ENCODE measurements at regions not wholly inside any gene's neighbourhood (a gene's known extent, or its start where the extent isn't known, plus 50 kb on each side); places are given as distances from the start of the nearest gene placed in this dataset.

DNA sequence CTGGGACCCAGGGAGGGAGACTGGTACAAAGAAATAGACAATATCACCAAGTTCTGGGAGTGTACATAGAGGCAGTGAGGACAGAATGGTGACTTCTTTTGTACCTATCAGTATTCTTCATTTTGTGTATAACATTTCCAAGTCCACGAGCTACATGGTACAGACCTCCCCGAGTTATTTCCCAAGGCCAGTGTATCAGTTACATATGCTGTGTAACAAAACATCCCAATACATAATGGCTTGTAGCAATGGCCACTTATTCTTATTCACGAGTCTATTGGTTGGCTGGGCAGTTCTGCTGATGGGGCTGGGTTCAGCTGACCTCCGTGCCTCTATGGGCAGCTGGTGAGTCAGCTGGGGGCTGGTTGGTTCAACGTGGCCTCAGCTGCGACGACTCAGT, 98.7 kb upstream of the RFLNA start:
- TF ChIP-seq, protein P1, sequence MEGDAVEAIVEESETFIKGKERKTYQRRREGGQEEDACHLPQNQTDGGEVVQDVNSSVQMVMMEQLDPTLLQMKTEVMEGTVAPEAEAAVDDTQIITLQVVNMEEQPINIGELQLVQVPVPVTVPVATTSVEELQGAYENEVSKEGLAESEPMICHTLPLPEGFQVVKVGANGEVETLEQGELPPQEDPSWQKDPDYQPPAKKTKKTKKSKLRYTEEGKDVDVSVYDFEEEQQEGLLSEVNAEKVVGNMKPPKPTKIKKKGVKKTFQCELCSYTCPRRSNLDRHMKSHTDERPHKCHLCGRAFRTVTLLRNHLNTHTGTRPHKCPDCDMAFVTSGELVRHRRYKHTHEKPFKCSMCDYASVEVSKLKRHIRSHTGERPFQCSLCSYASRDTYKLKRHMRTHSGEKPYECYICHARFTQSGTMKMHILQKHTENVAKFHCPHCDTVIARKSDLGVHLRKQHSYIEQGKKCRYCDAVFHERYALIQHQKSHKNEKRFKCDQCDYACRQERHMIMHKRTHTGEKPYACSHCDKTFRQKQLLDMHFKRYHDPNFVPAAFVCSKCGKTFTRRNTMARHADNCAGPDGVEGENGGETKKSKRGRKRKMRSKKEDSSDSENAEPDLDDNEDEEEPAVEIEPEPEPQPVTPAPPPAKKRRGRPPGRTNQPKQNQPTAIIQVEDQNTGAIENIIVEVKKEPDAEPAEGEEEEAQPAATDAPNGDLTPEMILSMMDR (IDR thresholded peaks at IDR 0.05; ENCODE audit: unreplicated experiment) = no peak
- Mint-ChIP-seq H3K36me3 (ENCODE audit: insufficient read depth) (peaks cover 2% of the 10 kb centered on the region), H3K9me3 (ENCODE audit: low read depth) (peaks cover 14% of the 10 kb centered on the region), H3K27me3 (no peaks in the 10 kb centered on the region), H3K4me1 (ENCODE audit: low read depth) (peaks cover 35% of the 10 kb centered on the region), H3K27ac (no peak overlapping the region), H3K4me3 (ENCODE audit: low read depth) (no peak overlapping the region)
- no peak for DNase-seq (ENCODE audit: low spot score, unreplicated experiment)

DNA sequence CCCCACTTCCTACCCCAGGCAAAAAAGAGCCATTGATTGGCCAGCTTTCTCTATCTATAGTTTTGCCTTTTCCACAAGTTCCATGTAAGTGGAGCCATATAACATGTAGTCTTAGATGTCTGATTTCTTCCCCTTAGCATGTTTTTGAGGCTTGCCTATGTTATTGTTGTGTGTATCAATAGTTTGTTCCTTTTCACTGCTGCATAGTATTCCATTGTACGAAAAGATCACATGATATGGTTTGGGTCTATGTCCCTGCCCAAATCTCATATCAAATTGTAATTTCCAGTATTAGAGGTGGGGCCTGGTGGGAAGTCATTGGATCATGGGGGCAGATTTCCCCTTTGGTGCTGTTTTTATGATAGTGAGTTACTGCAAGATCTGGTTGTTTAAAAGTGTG, 93.6 kb upstream of the RFLNA start:
- peaks cover 8% of the 10 kb centered on the region for H3K4me1 Mint-ChIP-seq (ENCODE audit: low read depth)
- peaks cover 17% of the 10 kb centered on the region for H3K9me3 Mint-ChIP-seq (ENCODE audit: low read depth)
- no peak for DNase-seq (ENCODE audit: low spot score, unreplicated experiment)
- peaks cover 1% of the 10 kb centered on the region for H3K27me3 Mint-ChIP-seq
- H3K4me3 Mint-ChIP-seq (ENCODE audit: low read depth) = no peak overlapping the region
- peaks cover 2% of the 10 kb centered on the region for H3K36me3 Mint-ChIP-seq (ENCODE audit: insufficient read depth)
- TF ChIP-seq, protein P1 (IDR thresholded peaks at IDR 0.05; ENCODE audit: unreplicated experiment) = no peak
- no peak overlapping the region for H3K27ac Mint-ChIP-seq

DNA sequence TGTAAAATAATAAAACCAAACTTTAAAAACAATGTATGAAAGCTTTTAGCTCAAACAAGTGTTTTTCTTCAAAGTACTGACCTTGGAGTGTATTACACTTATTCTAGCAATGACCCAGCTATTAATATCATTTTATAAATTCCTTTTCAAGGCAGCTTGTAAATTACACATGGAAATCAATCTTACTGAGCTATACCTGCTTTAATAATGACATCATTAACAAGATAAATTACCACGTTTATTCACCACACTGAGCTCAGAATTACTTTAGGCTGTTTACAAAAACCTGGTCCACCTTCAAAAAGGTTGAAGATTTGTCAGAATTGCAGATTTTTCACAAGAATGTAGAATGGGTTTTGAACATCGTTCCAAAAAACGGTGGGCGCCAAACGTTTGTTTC, 91.7 kb upstream of the RFLNA start:
- H3K27me3 Mint-ChIP-seq = peaks cover 20% of the 10 kb centered on the region
- no peak overlapping the region for H3K4me3 Mint-ChIP-seq (ENCODE audit: low read depth)
- no peaks in the 10 kb centered on the region for H3K36me3 Mint-ChIP-seq (ENCODE audit: insufficient read depth)
- no peak for DNase-seq (ENCODE audit: low spot score, unreplicated experiment)
- no peak overlapping the region for H3K27ac Mint-ChIP-seq
- TF ChIP-seq, protein P1 (IDR thresholded peaks at IDR 0.05; ENCODE audit: unreplicated experiment) = no peak
- H3K4me1 Mint-ChIP-seq (ENCODE audit: low read depth) = peaks cover 5% of the 10 kb centered on the region
- peaks cover 14% of the 10 kb centered on the region for H3K9me3 Mint-ChIP-seq (ENCODE audit: low read depth)

DNA sequence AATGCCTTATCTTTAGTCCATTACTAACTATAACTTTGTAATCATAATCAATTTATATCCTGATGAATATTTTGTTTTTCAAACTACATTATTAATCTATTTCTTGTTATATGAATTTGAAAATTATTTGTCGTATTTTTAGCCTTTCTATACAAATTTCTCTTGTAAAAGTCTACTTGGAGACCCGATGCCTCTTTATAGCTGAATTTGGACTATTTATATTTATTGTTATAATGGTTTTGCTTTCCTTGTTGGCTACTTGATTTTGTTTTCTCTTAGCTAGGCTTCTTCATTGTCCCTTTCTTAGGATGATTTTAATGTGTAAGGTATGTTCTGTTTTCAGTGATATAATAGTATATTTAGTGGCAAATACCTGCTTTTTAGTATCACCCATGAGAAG, 89.5 kb upstream of the RFLNA start:
- TF ChIP-seq, protein P1 (IDR thresholded peaks at IDR 0.05; ENCODE audit: unreplicated experiment) = no peak
- no peak overlapping the region for H3K4me3 Mint-ChIP-seq (ENCODE audit: low read depth)
- no peak for DNase-seq (ENCODE audit: low spot score, unreplicated experiment)
- peaks cover 14% of the 10 kb centered on the region for H3K9me3 Mint-ChIP-seq (ENCODE audit: low read depth)
- peaks cover 5% of the 10 kb centered on the region for H3K4me1 Mint-ChIP-seq (ENCODE audit: low read depth)
- no peak overlapping the region for H3K27ac Mint-ChIP-seq
- peaks cover 23% of the 10 kb centered on the region for H3K27me3 Mint-ChIP-seq
- peaks cover 1% of the 10 kb centered on the region for H3K36me3 Mint-ChIP-seq (ENCODE audit: insufficient read depth)

DNA sequence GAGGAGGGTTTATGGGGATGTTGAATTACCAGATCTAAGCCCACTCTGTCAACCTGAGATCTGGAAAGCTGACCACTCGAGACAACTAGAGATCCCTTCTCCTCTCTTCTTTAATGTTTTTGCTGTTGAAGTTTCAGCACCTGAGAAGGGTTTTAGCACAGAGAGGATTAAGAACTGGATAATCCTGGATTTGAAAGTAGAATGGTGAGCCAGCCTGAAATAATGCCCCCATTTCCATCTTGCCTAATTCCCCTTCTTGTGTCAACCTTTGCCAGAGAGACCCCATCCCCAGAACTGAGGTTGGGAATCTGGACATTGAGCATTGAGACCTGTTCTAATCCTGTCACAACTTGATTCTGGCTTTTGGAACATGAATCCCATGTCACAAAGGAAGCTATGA, 87.8 kb upstream of the RFLNA start:
- TF ChIP-seq, protein P1 (IDR thresholded peaks at IDR 0.05; ENCODE audit: unreplicated experiment) = no peak
- DNase-seq (ENCODE audit: low spot score, unreplicated experiment) = no peak
- H3K4me3 Mint-ChIP-seq (ENCODE audit: low read depth) = no peak overlapping the region
- no peak overlapping the region for H3K27ac Mint-ChIP-seq
- peaks cover 1% of the 10 kb centered on the region for H3K36me3 Mint-ChIP-seq (ENCODE audit: insufficient read depth)
- peaks cover 23% of the 10 kb centered on the region for H3K27me3 Mint-ChIP-seq
- peaks cover 5% of the 10 kb centered on the region for H3K4me1 Mint-ChIP-seq (ENCODE audit: low read depth)
- peaks cover 7% of the 10 kb centered on the region for H3K9me3 Mint-ChIP-seq (ENCODE audit: low read depth)

Data from progenitor cell of endocrine pancreas (in vitro differentiated cells).